ENCODE measurements at regions not wholly inside any gene's neighbourhood (a gene's known extent, or its start where the extent isn't known, plus 50 kb on each side); places are given as distances from the start of the nearest gene placed in this dataset.
"Not testable (repeated sequence)": the region's sequence is repeated elsewhere in the genome, so short reads cannot be mapped to it uniquely, and the experiment has no call there.

DNA sequence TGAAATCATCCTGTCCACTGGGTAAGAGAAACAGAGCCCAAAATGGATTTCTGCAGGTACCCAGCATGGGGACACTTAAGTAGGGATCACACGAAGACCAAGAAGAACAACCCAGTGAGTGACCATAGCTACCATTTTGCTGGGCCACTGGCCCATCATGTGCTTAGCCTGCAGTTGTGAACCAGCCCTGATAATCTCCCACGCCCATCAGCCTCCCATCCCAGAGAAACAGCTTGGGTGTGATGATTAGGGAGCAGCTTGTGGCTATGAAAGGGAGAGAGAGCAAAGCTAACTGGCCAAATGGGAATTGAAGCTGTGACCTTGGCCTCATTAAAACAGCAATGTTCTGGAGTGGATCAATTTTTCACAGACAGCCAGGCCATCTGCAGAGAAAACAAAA is 138.5 kb downstream of the SLC24A2 start:
- no peak for DNase-seq

DNA sequence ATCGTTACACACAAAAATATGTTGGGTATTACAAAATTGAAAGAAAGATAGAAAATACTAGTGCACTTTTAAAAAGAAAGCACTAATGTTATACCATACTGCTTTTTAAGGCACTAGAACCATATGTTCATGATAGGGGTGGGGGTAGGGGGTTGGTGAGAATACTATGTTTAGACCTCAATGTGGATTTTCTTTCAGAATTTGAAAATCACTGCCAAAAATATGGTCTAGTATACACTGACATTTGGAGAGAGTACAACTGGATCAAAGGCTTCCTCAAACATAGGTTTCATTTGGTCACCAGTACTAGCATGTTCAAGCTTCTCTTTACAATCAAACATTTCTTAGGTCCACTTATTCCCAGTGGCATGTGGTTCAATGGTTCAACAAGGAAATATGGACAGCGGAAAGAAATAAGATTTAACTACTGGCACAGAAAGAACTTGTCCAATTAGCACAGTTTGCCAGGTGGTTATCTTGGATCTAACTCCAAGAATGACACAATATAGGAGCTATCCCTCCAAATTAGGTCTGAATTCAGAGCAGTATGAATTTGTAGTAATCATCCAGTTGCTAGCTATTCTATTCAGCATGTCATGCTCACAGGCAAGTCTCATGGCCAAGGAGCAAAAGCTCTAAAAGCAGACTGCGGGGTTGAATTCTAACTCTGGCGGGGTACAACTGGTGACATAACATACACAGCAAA is 139.3 kb downstream of the SLC24A2 start:
- DNase-seq = no peak

DNA sequence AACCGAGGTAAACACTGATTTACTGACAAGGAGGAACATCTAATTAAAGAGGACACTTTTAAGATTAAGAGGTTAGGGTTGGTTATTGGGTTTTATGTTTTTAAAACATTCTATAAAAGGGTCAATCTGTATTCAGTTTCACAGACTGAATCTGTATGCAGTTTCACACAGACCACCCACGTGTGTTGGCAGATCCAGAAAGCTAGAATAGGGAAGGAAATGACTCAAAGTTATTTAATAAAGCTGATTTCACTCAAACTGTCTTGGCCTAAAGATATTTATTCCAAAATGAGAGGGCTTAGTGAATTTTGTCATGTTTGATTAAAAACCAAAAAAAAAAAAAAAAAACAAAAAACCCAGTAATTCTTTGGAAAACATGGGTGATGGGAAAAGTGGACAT is 140.2 kb downstream of the SLC24A2 start:
- no peak for DNase-seq

DNA sequence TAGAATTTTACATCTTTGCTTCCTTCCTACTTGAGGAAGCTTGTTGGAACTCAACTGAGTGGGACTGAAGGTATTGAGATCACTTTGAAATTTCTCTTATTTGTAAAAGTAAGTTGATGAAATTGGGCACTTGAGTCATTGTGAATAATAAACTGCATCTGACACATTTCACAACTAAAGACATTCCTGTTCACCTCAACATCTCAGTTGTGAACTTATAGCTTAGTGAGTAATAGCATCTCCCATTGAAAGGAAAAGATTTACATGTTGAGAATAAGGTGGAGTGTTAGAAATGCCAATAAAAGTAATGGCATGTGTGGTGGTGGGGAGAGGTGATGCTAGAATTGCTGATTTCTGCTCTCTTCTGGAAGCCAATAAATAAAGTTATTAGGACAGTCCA is 145.0 kb downstream of the SLC24A2 start:
- no peak for DNase-seq

DNA sequence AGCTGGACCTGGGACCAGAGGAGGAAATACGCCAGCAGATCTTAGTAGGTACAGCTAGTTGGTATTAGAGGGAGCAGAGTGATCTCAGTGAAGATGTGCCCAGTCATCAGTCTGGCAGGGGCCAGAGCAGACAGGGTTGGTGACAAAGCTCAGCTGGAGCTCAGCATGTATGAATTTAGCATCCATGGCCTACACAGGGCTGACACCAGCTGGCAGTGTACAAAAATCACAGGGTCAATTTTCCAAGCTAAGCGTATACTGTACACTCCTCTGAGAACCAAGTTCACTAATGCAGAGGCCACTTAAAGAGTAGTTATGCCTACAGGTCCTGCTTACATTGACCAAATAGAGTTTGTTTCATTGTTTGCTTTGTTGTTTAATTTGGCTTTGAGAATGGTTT is 146.6 kb downstream of the SLC24A2 start:
- DNase-seq = no peak

DNA sequence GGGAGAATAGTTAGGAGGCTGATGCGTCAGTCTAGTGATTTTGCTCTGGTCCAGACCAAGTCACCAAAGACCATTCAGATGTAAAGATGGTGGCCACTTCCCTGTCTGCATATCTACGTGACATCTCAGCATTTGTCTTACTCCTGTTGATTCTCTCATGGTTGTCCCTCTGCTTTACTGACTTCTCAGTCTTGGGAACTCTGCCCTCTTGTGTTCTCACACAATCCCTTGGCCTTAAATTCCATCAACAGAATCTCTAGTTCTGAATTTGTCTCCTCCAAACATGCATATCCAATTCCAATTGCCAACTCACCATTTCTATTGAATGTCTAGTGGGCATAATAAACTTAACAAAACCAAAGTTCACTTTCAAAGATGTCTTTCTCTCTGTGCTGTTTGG is 147.8 kb downstream of the SLC24A2 start:
- DNase-seq = no peak

DNA sequence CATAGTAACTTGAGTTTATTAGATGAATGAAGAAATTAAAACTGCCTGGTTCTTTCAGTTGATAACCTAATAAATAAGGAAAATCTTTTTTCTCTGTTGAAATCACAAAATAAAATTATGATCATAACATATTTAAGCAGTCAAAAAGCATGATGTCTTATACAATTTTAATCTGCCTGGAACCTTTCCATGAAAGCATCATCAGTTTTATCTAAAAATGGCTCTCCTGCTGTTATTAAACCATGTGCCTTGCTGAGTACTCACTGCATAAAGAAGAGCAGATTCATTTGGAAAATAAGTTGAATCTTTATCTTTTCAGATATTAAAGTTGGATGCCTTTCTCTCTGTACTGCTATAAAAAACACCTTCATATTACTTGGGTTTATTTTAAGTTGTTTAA is 148.8 kb downstream of the SLC24A2 start:
- DNase-seq = no peak

DNA sequence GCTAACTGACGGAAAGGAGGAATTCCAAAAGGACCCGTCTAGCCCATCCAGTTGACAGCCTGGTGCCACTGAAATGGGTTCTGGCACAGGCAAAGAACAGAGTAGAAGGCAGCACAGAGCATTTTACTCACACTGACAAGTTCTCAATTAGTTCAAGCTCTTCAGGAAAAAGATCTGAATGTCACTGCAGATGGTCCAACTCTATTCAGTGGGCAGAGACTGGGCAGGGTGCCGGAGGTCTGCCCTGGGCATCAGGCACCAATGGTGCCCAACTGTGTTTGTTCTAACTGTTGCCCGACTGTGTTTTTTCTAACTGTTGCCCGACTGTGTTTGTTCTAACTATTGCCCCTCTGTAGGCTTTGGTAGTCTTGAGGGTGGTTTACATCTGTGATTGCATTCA is 151.8 kb downstream of the SLC24A2 start:
- DNase-seq = no peak

DNA sequence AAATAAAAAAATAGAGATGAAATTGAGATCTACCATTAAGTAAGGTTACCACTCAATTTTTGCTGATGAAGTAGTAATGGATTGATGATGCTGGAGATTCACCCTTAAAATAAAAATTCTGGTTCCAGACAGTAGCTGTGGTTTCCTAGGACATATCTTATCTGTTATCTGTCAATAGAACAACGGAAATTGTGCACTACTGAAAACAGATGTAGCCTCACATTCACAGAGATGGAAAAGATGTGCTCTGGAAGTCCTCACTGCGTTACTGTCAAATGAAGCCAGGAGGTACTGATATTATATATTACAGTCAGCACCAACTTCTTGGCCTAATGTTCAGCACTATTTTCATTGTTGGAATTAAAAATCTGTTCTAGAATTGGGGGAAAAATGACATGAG is 154.0 kb downstream of the SLC24A2 start:
- DNase-seq = no peak

DNA sequence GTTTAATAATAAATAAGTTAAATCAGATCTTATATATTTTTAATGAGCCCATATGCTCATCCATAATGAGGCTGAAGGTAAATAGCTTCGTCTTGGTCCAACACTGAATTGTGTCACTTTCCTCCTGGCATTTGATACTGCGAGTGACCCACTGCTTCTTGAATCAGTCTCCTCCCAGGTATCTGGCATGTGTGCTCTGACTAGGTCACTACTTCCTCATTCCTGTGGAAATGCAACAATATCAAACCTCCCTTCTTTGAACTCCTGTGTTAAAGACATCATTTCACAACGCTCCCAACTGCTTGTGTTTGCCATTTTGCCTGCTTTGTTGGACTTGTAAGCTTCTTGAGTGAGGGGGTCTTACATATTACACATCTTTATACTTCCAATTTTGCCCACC is 157.7 kb downstream of the SLC24A2 start:
- DNase-seq = no peak

DNA sequence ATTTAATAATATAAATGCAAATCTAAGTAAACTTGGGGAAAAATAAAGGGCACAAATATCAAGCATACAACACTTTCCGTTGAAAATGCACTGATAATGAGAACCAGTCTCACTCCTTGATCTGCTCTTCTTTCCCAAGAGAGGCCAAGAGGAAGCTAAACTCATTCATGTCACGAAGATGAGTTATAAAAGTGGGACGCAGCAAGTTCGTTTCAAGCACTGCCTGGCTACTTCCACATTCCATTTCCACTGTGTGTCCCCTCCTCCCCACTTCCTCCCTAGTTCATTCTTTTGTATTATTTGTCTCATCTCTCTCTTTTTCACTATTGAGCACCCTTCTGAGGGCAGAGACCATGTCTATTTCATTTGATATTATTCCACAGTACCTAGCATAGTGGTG is 158.1 kb downstream of the SLC24A2 start:
- DNase-seq = no peak

DNA sequence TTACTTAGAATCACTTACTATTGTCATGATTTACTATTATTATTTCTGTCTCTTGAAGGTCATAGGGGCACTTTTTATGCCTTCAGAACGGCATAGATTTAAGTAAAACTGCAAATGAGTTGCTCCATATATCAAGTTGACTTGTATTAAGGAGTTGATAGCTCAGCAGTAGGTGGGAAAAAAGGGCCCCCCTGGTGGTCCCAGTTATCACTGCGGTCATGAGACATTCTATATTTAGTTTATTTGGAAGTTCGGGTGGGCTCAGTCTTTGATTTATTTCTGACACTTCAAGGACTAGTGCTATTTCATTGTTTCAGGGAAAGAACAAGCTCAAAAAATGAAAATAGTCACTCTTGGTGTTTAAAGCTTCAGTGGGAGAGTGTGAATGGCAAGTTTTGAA is 159.3 kb downstream of the SLC24A2 start:
- no peak for DNase-seq

DNA sequence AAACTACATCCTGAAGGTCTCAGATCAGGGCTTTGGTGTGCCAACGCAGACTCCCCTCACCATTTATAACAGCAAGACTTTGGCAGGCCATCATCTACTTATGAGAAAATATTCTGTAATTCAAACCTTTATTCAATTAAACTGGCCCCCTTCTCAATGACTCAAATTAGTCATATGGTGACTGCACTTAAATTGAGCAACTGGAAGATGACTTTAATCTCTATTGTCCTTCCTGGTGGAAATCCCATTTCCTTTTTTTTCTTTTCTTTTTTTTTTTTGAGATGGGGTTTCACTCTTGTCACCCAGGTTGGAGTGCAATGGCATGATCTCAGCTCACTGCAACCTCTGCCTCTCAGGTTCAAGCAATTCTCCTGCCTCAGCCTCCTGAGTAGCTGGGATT is 163.4 kb downstream of the SLC24A2 start:
- DNase-seq = not testable (repeated sequence)

DNA sequence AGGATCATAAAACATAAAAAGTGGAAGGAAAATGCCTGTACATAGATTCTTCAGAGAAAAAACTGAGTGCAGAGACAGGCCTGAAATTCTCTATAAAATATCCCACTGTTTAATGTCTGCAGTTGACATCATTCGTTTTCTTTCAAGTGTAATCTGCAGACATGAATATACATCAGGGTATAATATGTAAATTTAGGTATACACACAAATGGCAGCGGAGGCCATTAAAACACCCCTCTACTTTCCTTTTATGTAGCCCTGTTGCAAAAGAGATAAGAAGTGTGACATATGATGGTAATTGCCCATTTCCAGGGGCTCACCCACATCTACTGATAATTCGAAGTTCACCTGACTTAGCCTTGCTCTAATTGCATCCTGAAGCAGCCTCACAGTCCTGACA is 164.3 kb downstream of the SLC24A2 start:
- no peak for DNase-seq

DNA sequence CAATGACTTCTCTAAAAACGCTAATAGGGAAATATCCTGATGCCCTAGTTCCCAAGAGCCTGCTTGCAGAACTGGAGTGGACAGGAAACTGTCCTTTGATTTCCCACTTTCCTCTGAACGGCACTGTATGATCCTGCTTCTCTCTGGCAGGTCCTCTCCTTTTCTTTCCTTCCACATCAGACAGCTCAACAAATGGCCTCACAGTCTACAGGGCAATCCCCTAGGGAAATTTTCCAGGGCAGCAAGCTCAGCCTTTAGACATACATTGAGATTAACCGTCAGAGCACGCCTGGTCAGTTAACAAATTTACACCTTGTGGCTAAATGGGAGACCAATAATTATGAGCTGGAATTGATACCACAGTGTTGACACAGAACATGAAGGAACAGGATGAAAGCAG is 164.9 kb downstream of the SLC24A2 start:
- DNase-seq = no peak

DNA sequence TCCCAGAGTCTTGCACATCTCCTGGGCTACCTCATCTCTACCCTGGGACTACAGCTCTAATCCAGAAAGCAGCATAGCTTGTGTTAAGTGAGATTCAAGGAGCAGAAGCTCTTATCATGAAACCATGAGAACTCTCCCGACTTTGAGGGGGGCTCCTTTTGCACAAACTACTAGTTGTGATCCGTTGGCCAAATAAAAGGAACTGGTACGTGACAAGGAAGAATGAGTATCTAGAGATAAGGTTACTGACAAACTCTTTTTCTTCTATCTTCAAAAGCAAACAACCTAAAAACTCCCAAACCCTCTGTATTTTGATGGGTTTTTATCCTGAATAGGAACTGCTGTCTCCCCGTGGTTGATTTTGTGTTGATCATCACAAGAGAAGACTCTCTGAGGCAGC is 168.5 kb downstream of the SLC24A2 start:
- no peak for DNase-seq

DNA sequence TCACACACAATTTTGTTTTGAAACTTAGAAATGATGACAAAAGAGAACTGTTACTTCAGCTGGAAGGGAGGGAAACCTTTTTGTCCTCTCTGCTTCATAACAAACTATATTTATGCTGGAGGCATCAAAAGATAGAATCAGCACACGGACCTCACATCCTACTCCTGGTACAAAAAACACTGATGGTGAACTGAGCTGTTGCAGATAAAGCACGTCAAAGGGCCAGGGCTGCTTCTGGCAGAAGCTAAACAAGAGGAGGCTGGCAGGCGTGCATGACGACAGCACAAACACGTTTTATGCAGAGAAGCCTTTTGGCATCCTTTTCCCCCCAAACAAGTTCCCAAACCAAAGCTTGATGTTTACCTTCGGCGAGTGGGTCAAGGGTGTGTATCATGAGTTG is 169.6 kb downstream of the SLC24A2 start:
- no peak for DNase-seq

DNA sequence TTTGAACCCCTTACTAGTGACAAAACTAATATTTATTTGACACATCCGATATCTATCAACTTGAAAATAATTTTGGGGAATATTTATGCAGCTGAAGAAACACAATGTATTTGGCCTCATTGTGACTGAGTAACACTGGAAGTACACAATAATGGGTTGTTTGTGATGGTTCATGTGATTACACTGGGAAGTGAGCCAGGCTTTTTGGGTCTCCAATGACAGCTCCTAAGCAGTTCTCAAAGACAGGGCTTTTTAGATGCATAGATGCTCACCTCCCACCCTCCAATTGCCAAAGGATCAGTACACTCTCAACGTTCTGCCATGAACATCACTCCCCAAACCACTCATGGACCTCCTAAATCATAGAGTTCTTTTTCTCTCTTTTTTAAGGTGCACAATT is 170.0 kb downstream of the SLC24A2 start:
- no peak for DNase-seq

DNA sequence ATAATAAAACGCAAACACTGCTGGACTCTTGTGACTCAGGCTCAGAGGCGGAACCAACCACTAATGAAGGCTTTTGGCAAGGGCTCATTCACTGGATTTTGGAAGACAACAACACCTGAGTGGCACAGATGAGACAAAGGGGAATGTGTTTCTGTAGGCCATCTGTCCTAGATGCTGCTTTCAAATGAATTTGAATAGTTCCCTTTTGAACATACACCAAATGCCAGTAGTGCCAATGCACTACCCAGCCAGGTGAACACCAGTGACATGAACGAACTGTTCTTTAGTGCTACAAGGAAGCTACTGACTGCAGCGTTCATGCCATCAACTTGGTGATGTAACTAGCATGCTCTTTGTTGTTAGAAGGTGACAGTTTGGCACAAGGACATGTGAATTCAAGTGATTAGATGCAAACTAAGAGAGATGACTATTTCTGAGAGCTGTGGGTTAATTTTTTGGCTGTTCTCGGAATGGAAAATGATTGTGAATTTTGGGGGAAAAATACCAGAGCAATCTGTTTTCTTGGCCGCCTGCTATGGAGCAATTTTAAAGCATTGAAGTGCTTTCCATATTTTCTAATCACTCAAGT is 173.7 kb downstream of the SLC24A2 start:
- DNase-seq = no peak

DNA sequence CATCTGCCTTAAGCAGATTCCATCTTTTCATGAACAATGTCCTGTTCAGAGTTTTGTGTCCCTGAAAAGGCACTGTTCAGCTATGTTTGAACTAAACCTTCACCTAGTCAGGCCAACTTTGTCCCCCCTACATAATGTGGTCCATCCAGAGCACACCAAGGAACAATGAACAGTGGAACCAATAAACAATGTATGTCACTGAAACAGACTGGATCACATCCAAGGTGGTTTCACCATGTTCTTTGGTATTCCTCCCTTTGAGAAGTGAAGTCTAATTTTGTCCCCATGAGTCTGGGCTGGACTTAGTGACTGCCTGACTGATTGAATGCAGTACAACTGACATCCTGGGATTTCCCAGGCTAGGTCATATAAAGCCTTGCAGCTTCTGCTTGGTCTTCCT is 174.5 kb downstream of the SLC24A2 start:
- DNase-seq = no peak

DNA sequence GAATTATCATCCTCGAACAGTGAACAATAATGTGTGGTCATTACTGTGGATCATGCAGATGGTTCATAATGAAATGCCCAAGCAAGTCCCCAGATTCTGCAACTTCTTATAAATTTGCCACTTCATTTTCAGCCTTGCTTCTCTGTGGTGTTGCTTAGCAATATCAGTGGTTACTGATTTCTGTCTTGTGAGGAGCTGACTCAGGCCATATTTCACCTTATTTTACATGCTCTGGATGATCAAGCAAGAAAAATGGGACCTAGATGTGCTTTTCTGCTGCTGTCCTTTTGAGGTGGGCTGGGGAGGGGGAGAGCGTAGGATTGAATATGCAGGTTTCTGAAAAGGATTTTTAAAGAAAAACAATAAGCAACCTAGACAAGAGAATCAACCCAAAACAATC is 188.3 kb downstream of the SLC24A2 start:
- DNase-seq = no peak

DNA sequence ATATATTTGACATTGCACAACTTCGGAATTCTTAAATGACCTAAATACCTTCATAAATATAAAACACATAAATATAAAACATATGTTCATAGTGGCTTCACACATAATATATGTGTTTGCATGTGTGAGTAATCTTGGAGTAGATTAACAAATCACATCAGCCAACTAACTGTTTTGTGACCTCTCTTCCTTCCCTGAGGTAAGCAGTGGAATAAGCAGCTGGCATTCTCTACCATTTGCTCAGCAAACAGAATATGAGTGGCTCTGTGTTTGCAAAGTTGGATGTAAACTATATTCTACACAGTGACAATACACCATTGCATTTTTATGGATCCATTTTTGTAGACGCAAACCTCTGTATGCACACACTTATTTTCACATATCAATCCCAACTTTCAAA is 189.9 kb downstream of the ACER2 start:
- no peak for DNase-seq

DNA sequence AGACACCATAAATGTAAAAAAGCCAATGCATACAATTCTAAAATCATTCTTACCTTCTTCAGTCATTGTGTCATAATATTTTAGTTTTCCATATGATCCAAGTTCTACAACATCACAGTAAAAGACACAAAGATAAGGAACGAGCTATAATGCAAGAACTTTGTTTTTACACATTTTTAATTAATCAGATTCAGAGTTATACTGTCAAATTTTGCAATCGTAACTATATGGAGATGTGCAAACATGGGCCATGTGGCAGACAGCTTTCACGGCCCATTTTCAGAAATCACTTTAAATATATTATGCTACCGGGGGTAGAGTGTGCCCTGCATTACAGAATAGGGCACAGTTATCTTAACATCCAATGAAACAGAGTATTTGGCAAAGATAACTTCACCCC is 188.4 kb downstream of the ACER2 start:
- DNase-seq = no peak

DNA sequence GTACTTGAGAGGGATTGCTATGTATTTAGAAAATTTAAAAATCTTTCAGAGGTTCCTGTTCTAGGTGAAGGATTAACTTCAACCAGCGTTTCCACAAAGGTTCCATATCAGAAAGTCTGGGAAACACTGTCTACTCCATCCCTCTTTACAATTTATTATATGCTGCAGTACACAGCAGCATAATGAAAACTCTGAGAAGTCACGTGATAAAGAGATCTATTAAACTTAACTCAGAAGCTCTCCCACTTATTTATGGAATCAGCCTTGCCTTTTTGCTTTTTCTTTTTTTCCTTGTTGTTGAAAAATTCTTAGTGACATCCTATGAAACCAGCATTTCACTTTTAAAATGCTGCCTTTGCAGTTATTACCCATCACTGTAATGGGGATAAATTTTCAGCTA is 186.2 kb downstream of the ACER2 start:
- DNase-seq = no peak

DNA sequence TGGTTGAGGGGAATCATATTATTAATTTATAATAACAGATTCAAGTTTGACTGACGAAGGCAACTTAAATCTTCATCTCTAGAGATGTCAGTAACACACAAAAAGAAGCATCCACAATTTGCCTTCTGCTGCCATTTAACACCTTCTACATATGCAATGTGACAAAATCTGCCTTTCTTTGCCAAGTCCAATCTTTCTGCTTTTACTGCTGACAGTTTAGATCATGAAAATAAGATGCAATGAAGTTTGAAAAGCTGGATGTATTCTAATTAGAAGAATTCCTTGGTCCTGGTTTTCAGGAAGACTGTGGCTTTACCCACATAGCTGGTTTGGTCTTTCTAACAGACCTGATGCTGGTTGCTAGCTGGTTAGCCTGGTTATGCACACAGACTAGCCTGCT is 178.9 kb downstream of the ACER2 start:
- DNase-seq = no peak
